Spleen (tissue), 11 donors: ENCODE measurements at regions not wholly inside any gene's neighbourhood (a gene's known extent, or its start where the extent isn't known, plus 50 kb on each side); places are given as distances from the start of the nearest gene placed in this dataset.
A peak's percentile ranks its signal among the peaks of the same experiment; 100 is the strongest.

Experiments used
- DNase-seq: peaks from one replicate; pipeline ENCODE4 v3.0.0-alpha.2; 2020
- H3K27ac ChIP-seq, 8 donors: fragments of 200-600 bp; sonication (generic) in 7 of 8; 1 replicate in 4 of 8; 2 replicates in 4 of 8; pipeline versions ENCODE4 v1.5.0 to v1.8.0; 2016 to 2021; ENCODE audit warnings: inconsistent platforms in 4 of 8, mild to moderate bottlenecking in 4 of 8, moderate library complexity in 1 of 8
- H3K27me3 ChIP-seq, 7 donors: fragments of 200-600 bp; sonication (generic) in 6 of 7; replicated peaks in 1 of 7; 1 replicate in 4 of 7; 2 replicates in 3 of 7; pipeline versions ENCODE4 v1.5.0 to v1.8.0; 2016 to 2021; ENCODE audit warnings: inconsistent platforms in 3 of 7, mild to moderate bottlenecking in 1 of 7
- H3K36me3 ChIP-seq, 6 donors: fragments of 200-600 bp; sonication (generic) in 5 of 6; 1 replicate in 4 of 6; 2 replicates in 2 of 6; pipeline versions ENCODE4 v1.5.0 to v1.8.0; 2016 to 2021; ENCODE audit warnings: inconsistent platforms in 2 of 6
- H3K4me1 ChIP-seq, 6 donors: fragments of 200-600 bp; sonication (generic) in 5 of 6; 1 replicate in 3 of 6; 2 replicates in 3 of 6; pipeline versions ENCODE4 v1.5.0 to v1.8.0; 2016 to 2021; ENCODE audit warnings: inconsistent platforms in 3 of 6
- H3K4me3 ChIP-seq, 8 donors: fragments of 200-600 bp; sonication (generic) in 7 of 8; 1 replicate in 4 of 8; 2 replicates in 4 of 8; pipeline versions ENCODE4 v1.5.0 to v1.8.0; 2016 to 2021; ENCODE audit warnings: inconsistent platforms in 4 of 8, mild to moderate bottlenecking in 4 of 8, moderate library complexity in 2 of 8
- H3K9me3 ChIP-seq, 8 donors: fragments of 200-600 bp; sonication (generic) in 7 of 8; 1 replicate in 4 of 8; 2 replicates in 4 of 8; pipeline versions ENCODE4 v1.5.0 to v1.8.0; 2016 to 2021; ENCODE audit warnings: inconsistent platforms in 4 of 8
- POLR2A ChIP-seq, 3 donors: fragments of 450-650 bp; IDR thresholded peaks; one replicate each; pipeline ENCODE4 v1.5.1; 2017; ENCODE audit warnings: antibody characterized with exemption in 3 of 3, mild to moderate bottlenecking in 1 of 3
- POLR2AphosphoS5 ChIP-seq, 3 donors: sonication (generic); formaldehyde crosslinking; IDR thresholded peaks; one replicate each; pipeline ENCODE4 v1.5.1; 2017; ENCODE audit warnings: antibody characterized with exemption in 3 of 3
- WGBS, 5 donors: extraction: QIAGEN DNeasy Blood & Tissue Kit in 3 of 5; methylation state at CpG; one replicate each; pipeline versions ENCODE4 v1.1.5 to v1.1.7; 2013 to 2018; 5-methylcytosine and 5-hydroxymethylcytosine counted together
- intact Hi-C: fragments of 100-400 bp; cut with DNase I; formaldehyde crosslinking; loops from one replicate; pipeline ENCODE4 v1.15.0; 2023; ENCODE audit warnings: low total_unique reads
- TF ChIP-seq, protein P1 (sequence below), 11 experiments: fragments of 200-600 bp in 7 of 11; fragments of 450-650 bp in 4 of 11; sonication (generic) in 4 of 11; IDR thresholded peaks in 8 of 11; conservative IDR thresholded peaks in 3 of 11; 1 replicate in 7 of 11; 2 replicates in 4 of 11; pipeline versions ENCODE4 v1.4.0 to v1.8.0; 2016 to 2021; ENCODE audit warnings: antibody characterized with exemption in 11 of 11, inconsistent platforms in 4 of 11, mild to moderate bottlenecking in 1 of 11
- donor health status: healthy with polysubstance abuse.
- donor health status: DM: no; HTN: no; CAD: no; lungs with moderate emphysema.
- donor health status: DM: no; HTN: no; CAD: no.
- donor health status: Bipolar disorder and iron deficiency.
- donor health status: healthy.
- donor health status: DM: no; HTN: no; CAD: no.
- donor health status: DM: yes; HTN: yes; CAD: no.

DNA sequence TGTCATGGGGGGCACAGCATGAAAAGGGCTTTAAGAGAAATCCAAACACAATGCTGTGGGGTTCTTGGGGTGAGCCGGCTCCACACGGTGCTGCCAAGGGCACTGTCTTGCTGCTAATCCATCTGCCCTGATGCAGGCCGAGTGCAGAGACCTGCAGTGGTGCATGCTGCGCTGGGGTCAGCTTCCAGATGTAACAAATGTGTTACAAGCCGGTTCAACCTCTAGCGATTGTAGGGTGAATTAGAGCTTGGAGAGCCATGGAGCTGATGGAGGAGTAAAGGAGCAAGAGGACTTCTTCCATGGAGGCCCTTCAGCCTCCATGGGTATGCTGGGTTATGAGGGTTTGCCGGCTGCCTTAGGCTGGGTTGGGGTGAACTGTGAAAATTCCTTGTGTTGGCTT, 402.3 kb downstream of the TYW1 start:
- no peaks in the 10 kb centered on the region for H3K4me1 ChIP-seq
- no peak overlapping the region for H3K4me3 ChIP-seq
- TF ChIP-seq POLR2A (IDR thresholded peaks at IDR 0.05) = no peak
- TF ChIP-seq, protein P1, sequence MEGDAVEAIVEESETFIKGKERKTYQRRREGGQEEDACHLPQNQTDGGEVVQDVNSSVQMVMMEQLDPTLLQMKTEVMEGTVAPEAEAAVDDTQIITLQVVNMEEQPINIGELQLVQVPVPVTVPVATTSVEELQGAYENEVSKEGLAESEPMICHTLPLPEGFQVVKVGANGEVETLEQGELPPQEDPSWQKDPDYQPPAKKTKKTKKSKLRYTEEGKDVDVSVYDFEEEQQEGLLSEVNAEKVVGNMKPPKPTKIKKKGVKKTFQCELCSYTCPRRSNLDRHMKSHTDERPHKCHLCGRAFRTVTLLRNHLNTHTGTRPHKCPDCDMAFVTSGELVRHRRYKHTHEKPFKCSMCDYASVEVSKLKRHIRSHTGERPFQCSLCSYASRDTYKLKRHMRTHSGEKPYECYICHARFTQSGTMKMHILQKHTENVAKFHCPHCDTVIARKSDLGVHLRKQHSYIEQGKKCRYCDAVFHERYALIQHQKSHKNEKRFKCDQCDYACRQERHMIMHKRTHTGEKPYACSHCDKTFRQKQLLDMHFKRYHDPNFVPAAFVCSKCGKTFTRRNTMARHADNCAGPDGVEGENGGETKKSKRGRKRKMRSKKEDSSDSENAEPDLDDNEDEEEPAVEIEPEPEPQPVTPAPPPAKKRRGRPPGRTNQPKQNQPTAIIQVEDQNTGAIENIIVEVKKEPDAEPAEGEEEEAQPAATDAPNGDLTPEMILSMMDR (IDR thresholded peaks at IDR 0.05 in 8 of 11, conservative IDR thresholded peaks at IDR 0.05 in 3 of 11) = no peak
- no peak for TF ChIP-seq POLR2AphosphoS5 (IDR thresholded peaks at IDR 0.05)
- H3K36me3 ChIP-seq = no peaks in the 10 kb centered on the region
- DNase-seq = no peak
- intact Hi-C loops = no loop called here
- peaks cover 0 to 31% (median 15%) of the 10 kb centered on the region in 8 donors for H3K9me3 ChIP-seq
- H3K27me3 ChIP-seq = no peaks in the 10 kb centered on the region
- 70 to 86% (median 72%) methylated on average over 6 to 7 of the region's 7 CpGs for WGBS, 5 donors
- no peak overlapping the region for H3K27ac ChIP-seq

DNA sequence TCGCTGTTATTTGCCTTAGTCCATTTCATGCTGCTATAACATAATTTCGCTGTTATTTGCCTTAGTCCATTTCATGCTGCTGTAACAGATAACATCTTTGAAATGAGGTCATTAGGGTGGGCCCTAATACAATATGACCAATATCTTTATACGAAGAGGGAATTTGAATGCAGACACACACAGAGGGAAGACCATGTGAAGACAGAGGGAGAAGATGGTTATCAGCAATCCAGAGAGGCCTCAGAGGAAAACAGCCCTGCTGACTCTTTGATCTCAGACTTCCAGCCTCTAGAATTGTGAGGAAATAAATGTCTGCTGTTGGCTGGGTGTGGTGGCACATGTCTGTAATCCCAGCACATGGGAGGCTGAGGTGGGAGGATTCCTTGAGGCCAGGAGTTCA, 404.9 kb downstream of the TYW1 start:
- 79 to 89% (median 82%) methylated on average over 3 of the region's 3 CpGs for WGBS, 5 donors
- H3K27me3 ChIP-seq = no peaks in the 10 kb centered on the region
- intact Hi-C loops = no loop called here

DNA sequence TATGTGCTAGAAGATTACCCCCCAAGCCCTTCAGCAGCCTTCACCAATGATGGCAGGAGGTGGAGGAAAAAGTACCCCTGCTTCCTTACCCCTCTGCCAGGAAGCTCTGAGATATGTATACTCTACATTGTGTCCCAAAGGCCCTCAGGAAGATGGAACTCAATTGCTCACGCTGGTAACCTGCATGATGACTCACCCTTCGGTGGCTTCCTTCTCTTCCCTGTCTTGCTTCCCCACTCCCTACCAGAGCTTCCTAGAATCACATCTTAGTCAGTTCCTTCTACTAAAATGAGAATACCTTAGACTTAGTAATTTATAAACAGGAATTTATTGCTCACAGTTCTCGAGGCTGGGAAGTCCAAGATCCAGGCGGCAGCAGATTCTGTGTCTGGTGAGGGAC, 405.6 kb downstream of the TYW1 start:
- intact Hi-C loops = no loop called here
- H3K9me3 ChIP-seq = peaks cover 0 to 28% (median 14%) of the 10 kb centered on the region in 8 donors
- H3K27ac ChIP-seq = no peak overlapping the region
- WGBS, 5 donors = 64 to 80% (median 75%) methylated on average over 4 of the region's 4 CpGs
- DNase-seq = no peak
- TF ChIP-seq POLR2A (IDR thresholded peaks at IDR 0.05) (no peak), POLR2AphosphoS5 (IDR thresholded peaks at IDR 0.05) (no peak)
- TF ChIP-seq, protein P1 (IDR thresholded peaks at IDR 0.05 in 8 of 11, conservative IDR thresholded peaks at IDR 0.05 in 3 of 11) = no peak
- no peak overlapping the region for H3K4me3 ChIP-seq
- no peaks in the 10 kb centered on the region for H3K36me3 ChIP-seq
- no peaks in the 10 kb centered on the region for H3K4me1 ChIP-seq
- H3K27me3 ChIP-seq = no peaks in the 10 kb centered on the region

More for the DNA sequence above, 404.9 kb downstream of the TYW1 start:
- Histone ChIP-seq H3K4me1 (no peaks in the 10 kb centered on the region), H3K36me3 (no peaks in the 10 kb centered on the region), H3K4me3 (no peak overlapping the region), H3K27ac (no peak overlapping the region), H3K9me3 (peaks cover 0 to 31% (median 15%) of the 10 kb centered on the region in 8 donors)
- TF ChIP-seq, protein P1 (IDR thresholded peaks at IDR 0.05 in 8 of 11, conservative IDR thresholded peaks at IDR 0.05 in 3 of 11) = no peak
- TF ChIP-seq POLR2A (IDR thresholded peaks at IDR 0.05) (no peak), POLR2AphosphoS5 (IDR thresholded peaks at IDR 0.05) (no peak)
- peak; percentile 8 for DNase-seq

DNA sequence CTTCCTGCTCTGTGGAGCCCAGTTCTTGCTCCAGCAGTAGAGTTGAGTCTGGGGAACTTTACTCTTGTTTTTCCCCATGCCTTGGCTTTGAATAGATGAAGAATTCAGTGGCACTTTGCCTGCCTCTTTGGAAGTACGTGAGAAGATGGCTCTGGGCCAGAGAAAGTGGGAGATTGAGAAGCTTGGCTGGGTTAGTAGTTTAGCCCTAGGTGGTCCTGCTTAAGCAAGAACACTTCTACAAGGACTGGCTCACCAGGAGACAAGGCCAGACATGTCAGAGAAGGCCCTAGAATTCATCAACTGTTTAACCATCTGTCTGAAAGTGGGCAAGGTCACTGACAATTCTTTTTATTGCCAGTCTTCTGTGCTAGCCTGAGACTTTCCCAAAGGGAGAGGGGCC, 410.3 kb downstream of the TYW1 start:
- Histone ChIP-seq H3K27me3 (no peaks in the 10 kb centered on the region), H3K4me1 (no peaks in the 10 kb centered on the region), H3K36me3 (no peaks in the 10 kb centered on the region), H3K4me3 (no peak overlapping the region), H3K9me3 (peaks cover 0 to 19% (median 0%) of the 10 kb centered on the region in 8 donors), H3K27ac (no peak overlapping the region)
- TF ChIP-seq, protein P1 (IDR thresholded peaks at IDR 0.05 in 8 of 11, conservative IDR thresholded peaks at IDR 0.05 in 3 of 11) = no peak
- TF ChIP-seq POLR2A (IDR thresholded peaks at IDR 0.05) (no peak), POLR2AphosphoS5 (IDR thresholded peaks at IDR 0.05) (no peak)
- DNase-seq = no peak
- WGBS, 5 donors = 63 to 75% (median 73%) methylated on average over 1 of the region's 1 CpG
- intact Hi-C loops = no loop called here
